Astrocyte (in vitro differentiated cells and primary cell): ENCODE measurements at regions not wholly inside any gene's neighbourhood (a gene's known extent, or its start where the extent isn't known, plus 50 kb on each side); places are given as distances from the start of the nearest gene placed in this dataset.

ENCODE experiments used
- DNase-seq: peaks from one replicate; pipeline ENCODE4 v3.0.0-alpha.2; 2010; ENCODE audit warnings: low read depth
- FAIRE-seq: peaks from 2 replicates; lab custom pipeline; 2011; peaks lifted over from hg19 to GRCh38; lab: Jason Lieb, UNC
- H2AFZ ChIP-seq: 2 replicates; pipeline ENCODE4 v1.6.0; 2012; ENCODE audit warnings: low read depth, low read length, inconsistent platforms
- H3K27ac ChIP-seq: 2 replicates; pipeline ENCODE4 v1.5.1; 2011; ENCODE audit warnings: low read depth, low read length, inconsistent platforms
- H3K27me3 ChIP-seq: 2 replicates; pipeline ENCODE4 v1.6.0; 2011; ENCODE audit warnings: low read length, inconsistent platforms; ENCODE audit not compliant: insufficient read depth
- H3K36me3 ChIP-seq: 2 replicates; pipeline ENCODE4 v1.5.1; 2011; ENCODE audit warnings: low read length, inconsistent platforms; ENCODE audit not compliant: insufficient read depth
- H3K4me1 ChIP-seq: 2 replicates; pipeline ENCODE4 v1.5.1; 2011; ENCODE audit warnings: low read length, inconsistent platforms; ENCODE audit not compliant: insufficient read depth
- H3K4me2 ChIP-seq: 2 replicates; pipeline ENCODE4 v1.6.0; 2012; ENCODE audit warnings: low read length, inconsistent platforms
- H3K4me3 ChIP-seq: 2 replicates; pipeline ENCODE4 v1.5.1; 2011; ENCODE audit warnings: low read depth, mild to moderate bottlenecking, low read length, inconsistent platforms; ENCODE audit not compliant: insufficient read depth
- H3K79me2 ChIP-seq: 2 replicates; pipeline ENCODE4 v1.6.0; 2012; ENCODE audit warnings: mild to moderate bottlenecking, low read length, inconsistent platforms; ENCODE audit not compliant: insufficient read depth
- H3K9ac ChIP-seq: 2 replicates; pipeline ENCODE4 v1.6.0; 2012; ENCODE audit warnings: mild to moderate bottlenecking, low read length, inconsistent platforms
- H3K9me3 ChIP-seq: 2 replicates; pipeline ENCODE4 v1.5.1; 2012; ENCODE audit warnings: low read depth, mild to moderate bottlenecking, low read length, inconsistent platforms; ENCODE audit not compliant: insufficient read depth
- H4K20me1 ChIP-seq: 2 replicates; pipeline ENCODE4 v1.6.0; 2012; ENCODE audit warnings: low read length, inconsistent platforms; ENCODE audit not compliant: insufficient read depth
- H3K27ac Mint-ChIP-seq: one replicate; pipeline ENCODE4 v1.8.0; 2021; ENCODE audit warnings: mild to moderate bottlenecking, mixed read lengths; ENCODE audit not compliant: unreplicated experiment
- H3K27me3 Mint-ChIP-seq: one replicate; pipeline ENCODE4 v1.8.0; 2021; ENCODE audit warnings: low read depth, mixed read lengths; ENCODE audit not compliant: unreplicated experiment
- H3K36me3 Mint-ChIP-seq: one replicate; pipeline ENCODE4 v1.8.0; 2021; ENCODE audit warnings: low read depth, mixed read lengths; ENCODE audit not compliant: unreplicated experiment
- H3K4me1 Mint-ChIP-seq: one replicate; pipeline ENCODE4 v1.8.0; 2021; ENCODE audit warnings: low read depth, mixed read lengths; ENCODE audit not compliant: unreplicated experiment
- H3K4me3 Mint-ChIP-seq: one replicate; pipeline ENCODE4 v1.8.0; 2021; ENCODE audit warnings: mild to moderate bottlenecking, moderate library complexity, mixed read lengths; ENCODE audit not compliant: unreplicated experiment
- H3K9me3 Mint-ChIP-seq: one replicate; pipeline ENCODE4 v1.8.0; 2021; ENCODE audit warnings: mild to moderate bottlenecking, mixed read lengths; ENCODE audit not compliant: unreplicated experiment
- EZH2 ChIP-seq: IDR thresholded peaks from 2 replicates; pipeline ENCODE4 v1.6.1; 2012; ENCODE audit warnings: mild to moderate bottlenecking, low read length, inconsistent platforms; ENCODE audit not compliant: insufficient read depth
- TF ChIP-seq, protein P1 (sequence below): IDR thresholded peaks from 2 replicates; pipeline ENCODE4 v1.5.1; 2011; ENCODE audit warnings: low read depth, mild to moderate bottlenecking, inconsistent platforms, low read length, moderate library complexity; ENCODE audit not compliant: insufficient read depth

DNA sequence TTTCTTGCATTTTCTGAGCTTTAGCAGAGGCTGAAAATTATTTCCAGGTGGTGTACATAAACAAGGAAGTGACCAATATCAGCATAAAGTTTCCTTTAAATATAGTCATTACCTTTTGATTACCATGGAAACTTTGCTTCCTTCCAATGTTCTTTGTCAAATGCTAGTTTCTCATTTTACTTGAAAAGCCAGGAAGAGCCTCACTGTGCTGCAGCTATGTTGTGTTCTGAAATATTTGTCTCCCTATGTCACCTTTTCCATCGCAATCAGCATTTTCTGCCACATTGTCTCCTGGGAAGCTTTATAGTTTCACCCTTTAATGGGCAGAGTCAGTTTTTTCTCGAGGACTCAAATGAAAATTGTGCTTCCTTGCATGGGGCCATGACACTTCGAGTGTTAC lies 496.0 kb downstream of the CDH8 start:
- no peak overlapping the region for H3K4me3 ChIP-seq
- H3K27ac Mint-ChIP-seq = no peak overlapping the region
- H3K27me3 ChIP-seq = no peaks in the 10 kb centered on the region
- H4K20me1 ChIP-seq = no peaks in the 10 kb centered on the region
- H3K4me3 Mint-ChIP-seq = no peak overlapping the region
- no peak overlapping the region for H2AFZ ChIP-seq
- H3K27me3 Mint-ChIP-seq = no peaks in the 10 kb centered on the region
- H3K36me3 ChIP-seq = no peaks in the 10 kb centered on the region
- H3K4me2 ChIP-seq = no peak overlapping the region
- H3K4me1 ChIP-seq = no peaks in the 10 kb centered on the region
- TF ChIP-seq EZH2 = no peak
- TF ChIP-seq, protein P1, sequence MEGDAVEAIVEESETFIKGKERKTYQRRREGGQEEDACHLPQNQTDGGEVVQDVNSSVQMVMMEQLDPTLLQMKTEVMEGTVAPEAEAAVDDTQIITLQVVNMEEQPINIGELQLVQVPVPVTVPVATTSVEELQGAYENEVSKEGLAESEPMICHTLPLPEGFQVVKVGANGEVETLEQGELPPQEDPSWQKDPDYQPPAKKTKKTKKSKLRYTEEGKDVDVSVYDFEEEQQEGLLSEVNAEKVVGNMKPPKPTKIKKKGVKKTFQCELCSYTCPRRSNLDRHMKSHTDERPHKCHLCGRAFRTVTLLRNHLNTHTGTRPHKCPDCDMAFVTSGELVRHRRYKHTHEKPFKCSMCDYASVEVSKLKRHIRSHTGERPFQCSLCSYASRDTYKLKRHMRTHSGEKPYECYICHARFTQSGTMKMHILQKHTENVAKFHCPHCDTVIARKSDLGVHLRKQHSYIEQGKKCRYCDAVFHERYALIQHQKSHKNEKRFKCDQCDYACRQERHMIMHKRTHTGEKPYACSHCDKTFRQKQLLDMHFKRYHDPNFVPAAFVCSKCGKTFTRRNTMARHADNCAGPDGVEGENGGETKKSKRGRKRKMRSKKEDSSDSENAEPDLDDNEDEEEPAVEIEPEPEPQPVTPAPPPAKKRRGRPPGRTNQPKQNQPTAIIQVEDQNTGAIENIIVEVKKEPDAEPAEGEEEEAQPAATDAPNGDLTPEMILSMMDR = no peak
- no peaks in the 10 kb centered on the region for H3K9me3 Mint-ChIP-seq
- no peak for DNase-seq
- no peaks in the 10 kb centered on the region for H3K4me1 Mint-ChIP-seq
- H3K9ac ChIP-seq = no peak overlapping the region
- H3K9me3 ChIP-seq = no peaks in the 10 kb centered on the region
- no peak overlapping the region for H3K27ac ChIP-seq
- no peaks in the 10 kb centered on the region for H3K36me3 Mint-ChIP-seq
- FAIRE-seq = no peak
- H3K79me2 ChIP-seq = no peaks in the 10 kb centered on the region

DNA sequence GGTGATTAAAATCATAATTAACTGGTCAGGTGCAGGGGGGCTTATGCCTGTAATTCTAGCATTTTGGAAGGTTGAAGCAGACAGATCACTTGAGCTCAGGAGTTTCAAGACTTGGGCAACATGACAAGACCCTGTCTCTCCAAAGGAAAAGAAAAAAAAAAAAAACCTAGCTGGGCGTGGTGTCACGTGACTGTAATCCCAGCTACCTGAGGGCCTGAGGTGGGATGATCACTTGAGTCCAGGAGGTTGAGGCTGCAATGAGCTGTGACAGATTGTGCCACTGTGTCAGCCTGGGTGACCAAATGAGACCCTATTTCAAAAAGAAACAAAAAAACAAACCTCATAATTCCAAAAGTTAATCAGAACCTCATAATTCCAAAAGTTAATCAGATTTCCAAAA lies 505.5 kb downstream of the CDH8 start:
- Mint-ChIP-seq H3K27me3 (no peaks in the 10 kb centered on the region), H3K27ac (no peak overlapping the region), H3K36me3 (no peaks in the 10 kb centered on the region), H3K4me3 (no peak overlapping the region), H3K9me3 (no peaks in the 10 kb centered on the region), H3K4me1 (no peaks in the 10 kb centered on the region)
- DNase-seq (no peak), FAIRE-seq (no peak)
- no peak overlapping the region for H3K27ac ChIP-seq
- H3K27me3 ChIP-seq = no peaks in the 10 kb centered on the region
- no peaks in the 10 kb centered on the region for H3K79me2 ChIP-seq
- H3K9ac ChIP-seq = no peak overlapping the region
- no peak overlapping the region for H3K4me3 ChIP-seq
- TF ChIP-seq EZH2 = no peak
- TF ChIP-seq, protein P1 = no peak
- H3K9me3 ChIP-seq = no peaks in the 10 kb centered on the region
- no peak overlapping the region for H3K4me2 ChIP-seq
- H4K20me1 ChIP-seq = no peaks in the 10 kb centered on the region
- no peaks in the 10 kb centered on the region for H3K4me1 ChIP-seq
- H2AFZ ChIP-seq = no peak overlapping the region
- no peaks in the 10 kb centered on the region for H3K36me3 ChIP-seq

DNA sequence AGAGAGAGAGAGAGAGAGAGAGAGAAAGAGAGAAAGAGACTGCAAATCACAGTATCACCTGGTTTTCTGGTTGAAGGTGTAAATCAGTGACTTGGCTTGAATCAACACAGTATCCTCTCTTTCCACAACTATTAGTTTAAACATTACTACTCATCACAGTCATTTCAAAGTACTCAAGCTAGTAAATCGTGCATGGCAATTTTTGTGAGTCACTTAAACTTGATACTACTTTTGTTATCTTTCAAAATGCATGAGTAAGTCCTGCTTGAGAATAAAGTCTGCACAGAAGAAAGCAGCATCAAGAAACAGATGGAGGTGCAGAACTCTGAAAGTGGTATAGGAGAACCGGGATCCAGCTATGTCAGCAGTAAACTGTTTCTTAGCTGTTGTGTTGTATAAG lies 535.4 kb downstream of the CDH8 start:
- H3K4me2 ChIP-seq = no peak overlapping the region
- H3K79me2 ChIP-seq = no peaks in the 10 kb centered on the region
- no peak overlapping the region for H2AFZ ChIP-seq
- no peaks in the 10 kb centered on the region for H4K20me1 ChIP-seq
- no peak overlapping the region for H3K27ac ChIP-seq
- no peaks in the 10 kb centered on the region for H3K4me1 ChIP-seq
- Mint-ChIP-seq H3K27me3 (no peaks in the 10 kb centered on the region), H3K4me1 (no peaks in the 10 kb centered on the region), H3K9me3 (no peaks in the 10 kb centered on the region), H3K27ac (no peak overlapping the region), H3K4me3 (no peak overlapping the region), H3K36me3 (no peaks in the 10 kb centered on the region)
- no peak overlapping the region for H3K9ac ChIP-seq
- no peaks in the 10 kb centered on the region for H3K27me3 ChIP-seq
- FAIRE-seq (no peak), DNase-seq (no peak)
- TF ChIP-seq, protein P1 = no peak
- TF ChIP-seq EZH2 = no peak
- H3K4me3 ChIP-seq = no peak overlapping the region
- no peaks in the 10 kb centered on the region for H3K9me3 ChIP-seq
- H3K36me3 ChIP-seq = no peaks in the 10 kb centered on the region
